ENCODE measurements at regions not wholly inside any gene's neighbourhood (a gene's known extent, or its start where the extent isn't known, plus 50 kb on each side); places are given as distances from the start of the nearest gene placed in this dataset.
"Not testable (repeated sequence)": the region's sequence is repeated elsewhere in the genome, so short reads cannot be mapped to it uniquely, and the experiment has no call there.

- no peak for TF ChIP-seq CTCF (IDR thresholded peaks at IDR 0.05; ENCODE audit: insufficient read depth, low read length, poor library complexity, severe bottlenecking)
- Histone ChIP-seq H3K27me3 (ENCODE audit: control insufficient read depth, insufficient read depth, low read length) (no peaks in the 10 kb centered on the region), H3K4me3 (ENCODE audit: low read depth, low read length) (no peak overlapping the region)
Observed at GRCh38 chr6:121560476-121560875, 125.0 kb downstream of the GJA1 start.

GRCh38 chr6:121563286-121563685, 127.8 kb downstream of the GJA1 start:
- no peak for DNase-seq (ENCODE audit: low read depth)
- Histone ChIP-seq H3K27me3 (ENCODE audit: control insufficient read depth, insufficient read depth, low read length) (no peaks in the 10 kb centered on the region), H3K36me3 (ENCODE audit: control insufficient read depth, insufficient read depth, low read length) (no peaks in the 10 kb centered on the region), H3K4me3 (ENCODE audit: low read depth, low read length) (no peak overlapping the region)
- no peak for TF ChIP-seq CTCF (IDR thresholded peaks at IDR 0.05; ENCODE audit: insufficient read depth, low read length, poor library complexity, severe bottlenecking)

More at GRCh38 chr6:121560476-121560875, 125.0 kb downstream of the GJA1 start:
- DNase-seq (ENCODE audit: low read depth), result no peak
- no peaks in the 10 kb centered on the region for H3K36me3 ChIP-seq (ENCODE audit: control insufficient read depth, insufficient read depth, low read length)

GRCh38 chr6:121564529-121564928, 129.1 kb downstream of the GJA1 start:
- not testable (repeated sequence) for DNase-seq (ENCODE audit: low read depth); H3K4me3 ChIP-seq (ENCODE audit: low read depth, low read length); H3K36me3 ChIP-seq (ENCODE audit: control insufficient read depth, insufficient read depth, low read length); H3K27me3 ChIP-seq (ENCODE audit: control insufficient read depth, insufficient read depth, low read length)

- Histone ChIP-seq H3K36me3 (ENCODE audit: control insufficient read depth, insufficient read depth, low read length) (no peaks in the 10 kb centered on the region), H3K27me3 (ENCODE audit: control insufficient read depth, insufficient read depth, low read length) (no peaks in the 10 kb centered on the region), H3K4me3 (ENCODE audit: low read depth, low read length) (no peak overlapping the region)
- no peak for TF ChIP-seq CTCF (IDR thresholded peaks at IDR 0.05; ENCODE audit: insufficient read depth, low read length, poor library complexity, severe bottlenecking)
- no peak for DNase-seq (ENCODE audit: low read depth)
Observed at GRCh38 chr6:121571455-121571854, 136.0 kb downstream of the GJA1 start.

- no peak for TF ChIP-seq CTCF (IDR thresholded peaks at IDR 0.05; ENCODE audit: insufficient read depth, low read length, poor library complexity, severe bottlenecking)
- no peak overlapping the region for H3K4me3 ChIP-seq (ENCODE audit: low read depth, low read length)
- no peaks in the 10 kb centered on the region for H3K27me3 ChIP-seq (ENCODE audit: control insufficient read depth, insufficient read depth, low read length)
- no peak for DNase-seq (ENCODE audit: low read depth)
- H3K36me3 ChIP-seq (ENCODE audit: control insufficient read depth, insufficient read depth, low read length), result no peaks in the 10 kb centered on the region
Observed at GRCh38 chr6:121573481-121573880, 138.0 kb downstream of the GJA1 start.

- no peak for TF ChIP-seq CTCF (IDR thresholded peaks at IDR 0.05; ENCODE audit: insufficient read depth, low read length, poor library complexity, severe bottlenecking)
- Histone ChIP-seq H3K4me3 (ENCODE audit: low read depth, low read length) (no peak overlapping the region), H3K27me3 (ENCODE audit: control insufficient read depth, insufficient read depth, low read length) (no peaks in the 10 kb centered on the region), H3K36me3 (ENCODE audit: control insufficient read depth, insufficient read depth, low read length) (no peaks in the 10 kb centered on the region)
- no peak for DNase-seq (ENCODE audit: low read depth)
Observed at GRCh38 chr6:121578216-121578615, 142.8 kb downstream of the GJA1 start.

Data from kidney epithelial cell (primary cell).